ENCODE measurements at regions not wholly inside any gene's neighbourhood (a gene's known extent, or its start where the extent isn't known, plus 50 kb on each side); places are given as distances from the start of the nearest gene placed in this dataset.

DNA sequence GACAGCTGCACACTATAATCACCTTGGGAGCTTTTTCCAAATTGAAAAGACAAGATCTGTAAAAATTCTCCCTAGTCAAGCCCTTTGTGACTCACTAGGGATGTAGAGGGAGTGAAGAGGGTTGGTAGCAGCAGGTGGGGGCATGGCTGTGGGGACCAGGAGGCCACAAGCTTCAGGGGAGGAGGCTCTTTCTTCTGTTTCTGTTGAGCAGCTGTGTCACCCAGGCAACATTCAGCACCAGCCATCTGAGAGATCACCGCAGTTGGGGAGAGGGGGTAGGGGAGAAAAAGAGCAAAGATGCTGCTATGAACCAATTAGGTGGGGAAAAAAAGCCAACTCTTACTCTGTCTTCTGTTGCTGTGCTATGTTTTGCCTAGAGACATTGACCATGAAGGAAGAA, 352.3 kb upstream of the MEIS1 start:
- Mint-ChIP-seq H3K9me3 (peaks cover 0 to 24% (median 8%) of the 10 kb centered on the region in 7 donors), H3K4me3 (no peak overlapping the region), H3K27ac (no peak overlapping the region), H3K27me3 (peaks cover 0 to 18% (median 5%) of the 10 kb centered on the region in 3 donors), H3K36me3 (no peaks in the 10 kb centered on the region), H3K4me1 (no peaks in the 10 kb centered on the region)
- ATAC-seq (ENCODE audit: low read depth in 2 of 2), result no peak
- DNase-seq, result no peak

- Mint-ChIP-seq H3K36me3 (no peaks in the 10 kb centered on the region), H3K4me3 (no peak overlapping the region), H3K27me3 (peaks cover 0 to 7% (median 7%) of the 10 kb centered on the region in 3 donors), H3K9me3 (peaks cover 0 to 11% (median 0%) of the 10 kb centered on the region in 7 donors), H3K27ac (no peak overlapping the region), H3K4me1 (no peaks in the 10 kb centered on the region)
- ATAC-seq (ENCODE audit: low read depth in 2 of 2), result no peak
- DNase-seq, result no peak
Observed at GRCh38 chr2:66080127-66080526, 354.8 kb upstream of the MEIS1 start.

DNA sequence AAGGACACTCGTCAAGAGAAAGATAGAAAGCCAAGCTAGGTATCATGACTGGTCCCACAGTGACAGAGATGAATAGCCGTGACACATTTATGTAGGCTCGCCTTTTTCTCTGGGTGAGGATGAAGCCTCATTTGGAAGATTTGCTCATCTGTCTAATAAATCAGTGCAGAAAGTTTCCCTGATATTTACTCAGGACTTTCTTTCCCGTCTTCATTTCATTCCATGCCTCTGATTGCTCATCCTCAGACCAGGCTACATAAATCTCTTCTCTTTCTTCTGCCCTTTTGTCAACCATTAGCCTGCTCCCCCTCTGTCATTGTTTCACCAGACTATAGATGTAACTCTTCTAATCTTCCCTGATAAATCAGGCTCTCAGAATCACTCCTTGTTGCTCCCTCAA, 361.8 kb upstream of the MEIS1 start:
- ATAC-seq (ENCODE audit: low read depth in 2 of 2), result no peak
- Mint-ChIP-seq H3K4me1 (no peaks in the 10 kb centered on the region), H3K36me3 (no peaks in the 10 kb centered on the region), H3K27me3 (peaks cover 0 to 4% (median 0%) of the 10 kb centered on the region in 3 donors), H3K9me3 (peaks cover 0 to under 1% (median 0%) of the 10 kb centered on the region in 7 donors), H3K4me3 (no peak overlapping the region), H3K27ac (no peak overlapping the region)
- DNase-seq, result no peak

GRCh38 chr2:66070721-66071602, 364.0 kb upstream of the MEIS1 start:
- ATAC-seq (ENCODE audit: low read depth in 2 of 2) (no peak), DNase-seq (no peak)
- H3K4me1 Mint-ChIP-seq, result no peaks in the 10 kb centered on the region
- no peaks in the 10 kb centered on the region for H3K9me3 Mint-ChIP-seq
- H3K4me3 Mint-ChIP-seq, result no peak overlapping the region
- H3K36me3 Mint-ChIP-seq, result no peaks in the 10 kb centered on the region
- no peak overlapping the region for H3K27ac Mint-ChIP-seq
- H3K27me3 Mint-ChIP-seq, result peaks cover 0 to 8% (median 0%) of the 10 kb centered on the region in 3 donors

- no peak overlapping the region for H3K4me3 Mint-ChIP-seq
Observed at GRCh38 chr2:66069937-66070720, 364.8 kb upstream of the MEIS1 start.

DNA sequence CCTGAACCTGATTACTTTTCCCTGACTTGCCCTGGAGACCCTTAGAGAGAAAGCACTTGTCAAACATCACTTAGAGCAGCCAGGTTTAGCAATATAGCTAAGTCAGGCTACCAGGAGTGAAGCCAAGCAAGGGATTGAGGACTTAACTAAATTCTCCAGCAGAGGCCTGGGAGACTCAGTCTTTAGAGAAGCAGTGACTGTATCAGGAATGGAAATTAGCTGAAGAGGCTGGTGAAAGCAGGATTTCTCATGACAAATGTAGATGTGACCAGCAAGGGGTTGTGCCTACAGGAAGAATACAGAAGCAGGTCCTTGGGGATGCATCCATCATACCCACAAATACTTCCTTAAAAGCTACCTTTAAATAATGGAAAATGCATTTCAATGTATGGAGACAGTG, 368.9 kb upstream of the MEIS1 start:
- Mint-ChIP-seq H3K4me3 (no peak overlapping the region), H3K9me3 (no peaks in the 10 kb centered on the region), H3K27me3 (peaks cover 0 to 16% (median 5%) of the 10 kb centered on the region in 3 donors), H3K27ac (no peak overlapping the region), H3K4me1 (no peaks in the 10 kb centered on the region), H3K36me3 (no peaks in the 10 kb centered on the region)
- DNase-seq (no peak), ATAC-seq (ENCODE audit: low read depth in 2 of 2) (no peak)

More at GRCh38 chr2:66069937-66070720, 364.8 kb upstream of the MEIS1 start:
- ATAC-seq (ENCODE audit: low read depth in 2 of 2) (no peak), DNase-seq (no peak)
- Mint-ChIP-seq H3K27ac (no peak overlapping the region), H3K27me3 (peaks cover 0 to 6% (median 5%) of the 10 kb centered on the region in 3 donors), H3K9me3 (no peaks in the 10 kb centered on the region), H3K36me3 (no peaks in the 10 kb centered on the region), H3K4me1 (no peaks in the 10 kb centered on the region)

DNA sequence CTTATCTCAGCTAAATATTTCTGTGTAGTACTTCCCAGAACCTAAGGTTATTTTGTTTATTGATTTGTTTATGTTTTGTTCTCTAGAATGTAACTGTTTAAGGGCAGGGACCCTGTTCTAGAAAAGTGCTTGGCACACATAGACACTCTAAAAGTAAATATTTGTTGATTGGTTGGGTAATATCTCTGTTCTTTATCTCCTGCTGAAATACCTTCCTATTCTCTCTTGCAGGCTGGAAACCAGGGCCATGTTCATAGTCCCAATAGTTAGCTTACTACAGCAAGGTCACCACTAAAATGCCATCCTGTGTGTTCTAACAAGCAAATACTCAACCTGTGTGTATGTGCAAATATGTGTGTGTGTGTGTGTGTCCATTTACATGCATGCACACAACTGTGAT, 375.6 kb upstream of the MEIS1 start:
- H3K4me1 Mint-ChIP-seq, result no peaks in the 10 kb centered on the region
- no peak overlapping the region for H3K4me3 Mint-ChIP-seq
- peaks cover 10 to 18% (median 15%) of the 10 kb centered on the region in 3 donors for H3K27me3 Mint-ChIP-seq
- DNase-seq, result no peak
- no peak for ATAC-seq (ENCODE audit: low read depth in 2 of 2)
- H3K9me3 Mint-ChIP-seq, result peaks cover 0 to 4% (median under 1%) of the 10 kb centered on the region in 7 donors
- H3K27ac Mint-ChIP-seq, result no peak overlapping the region
- H3K36me3 Mint-ChIP-seq, result no peaks in the 10 kb centered on the region

- no peak overlapping the region for H3K4me3 Mint-ChIP-seq
- peaks cover 10 to 22% (median 16%) of the 10 kb centered on the region in 3 donors for H3K27me3 Mint-ChIP-seq
- DNase-seq (no peak), ATAC-seq (ENCODE audit: low read depth in 2 of 2) (no peak)
- no peak overlapping the region for H3K27ac Mint-ChIP-seq
- H3K36me3 Mint-ChIP-seq, result no peaks in the 10 kb centered on the region
- H3K9me3 Mint-ChIP-seq, result peaks cover 0 to 5% (median 2%) of the 10 kb centered on the region in 7 donors
- H3K4me1 Mint-ChIP-seq, result no peaks in the 10 kb centered on the region
Observed at GRCh38 chr2:66058675-66059074, 376.2 kb upstream of the MEIS1 start.

DNA sequence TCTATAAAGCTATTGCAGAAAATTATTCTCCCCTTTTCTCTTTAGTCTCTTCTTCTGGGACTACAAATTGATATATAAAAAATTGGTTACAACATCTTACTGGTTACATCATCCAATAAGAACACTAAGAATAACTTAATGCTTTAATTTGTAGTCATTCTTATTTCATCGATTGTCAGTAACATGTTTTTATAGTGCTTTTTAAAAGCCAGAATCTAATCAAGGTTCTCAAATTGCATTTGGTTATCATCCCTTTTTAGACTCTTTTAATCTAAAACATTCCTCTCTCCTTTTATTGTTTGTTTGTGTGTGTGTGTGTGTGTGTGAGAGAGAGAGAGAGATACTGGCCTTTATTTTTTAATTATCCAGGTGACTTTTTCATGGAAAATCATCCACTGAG, 377.1 kb upstream of the MEIS1 start:
- Mint-ChIP-seq H3K27ac (no peak overlapping the region), H3K27me3 (peaks cover 10 to 22% (median 13%) of the 10 kb centered on the region in 3 donors), H3K4me1 (no peaks in the 10 kb centered on the region), H3K4me3 (no peak overlapping the region), H3K36me3 (no peaks in the 10 kb centered on the region), H3K9me3 (peaks cover 0 to 5% (median 4%) of the 10 kb centered on the region in 7 donors)
- DNase-seq, result no peak
- ATAC-seq (ENCODE audit: low read depth in 2 of 2), result no peak

GRCh38 chr2:66050392-66050791, 384.5 kb upstream of the MEIS1 start:
- ATAC-seq (ENCODE audit: low read depth in 2 of 2), result no peak
- Mint-ChIP-seq H3K4me3 (no peak overlapping the region), H3K36me3 (no peaks in the 10 kb centered on the region), H3K27ac (no peak overlapping the region), H3K4me1 (no peaks in the 10 kb centered on the region), H3K27me3 (peaks cover 0 to 19% (median 7%) of the 10 kb centered on the region in 3 donors), H3K9me3 (peaks cover 0 to 5% (median 0%) of the 10 kb centered on the region in 7 donors)
- no peak for DNase-seq

DNA sequence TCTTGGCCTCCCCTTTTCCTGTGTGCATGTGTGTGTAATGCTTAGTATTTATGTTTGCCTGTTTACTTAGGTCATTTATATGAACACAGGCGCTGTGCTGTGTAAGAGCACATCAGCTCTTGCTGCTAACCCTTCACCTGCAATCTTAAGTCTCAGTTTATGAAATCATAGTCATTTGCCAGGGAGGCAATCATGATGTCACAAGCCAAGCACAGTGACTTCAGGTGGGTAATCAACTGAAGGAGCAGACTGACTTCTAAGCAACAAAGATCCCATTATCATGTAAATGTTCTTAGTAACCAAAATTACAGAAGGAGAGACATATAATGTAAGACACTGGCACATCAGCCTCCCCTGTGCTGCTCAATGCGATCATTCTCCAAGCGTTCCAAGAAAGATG, 386.3 kb upstream of the MEIS1 start:
- Mint-ChIP-seq H3K27ac (no peak overlapping the region), H3K36me3 (no peaks in the 10 kb centered on the region), H3K4me1 (no peaks in the 10 kb centered on the region), H3K4me3 (no peak overlapping the region), H3K9me3 (peaks cover 0 to 2% (median 0%) of the 10 kb centered on the region in 7 donors), H3K27me3 (peaks cover 0 to 12% (median 0%) of the 10 kb centered on the region in 3 donors)
- DNase-seq (no peak), ATAC-seq (ENCODE audit: low read depth in 2 of 2) (no peak)

- ATAC-seq (ENCODE audit: low read depth in 2 of 2) (no peak), DNase-seq (no peak)
- Mint-ChIP-seq H3K4me3 (no peak overlapping the region), H3K27me3 (peaks cover 0 to 10% (median 6%) of the 10 kb centered on the region in 3 donors), H3K4me1 (no peaks in the 10 kb centered on the region), H3K27ac (no peak overlapping the region), H3K9me3 (peaks cover 0 to 2% (median 0%) of the 10 kb centered on the region in 7 donors), H3K36me3 (no peaks in the 10 kb centered on the region)
Observed at GRCh38 chr2:66041902-66042657, 392.8 kb upstream of the MEIS1 start.

GRCh38 chr2:66036948-66037347, 398.0 kb upstream of the MEIS1 start:
- DNase-seq (no peak), ATAC-seq (ENCODE audit: low read depth in 2 of 2) (no peak)
- H3K4me3 Mint-ChIP-seq, result no peak overlapping the region
- H3K9me3 Mint-ChIP-seq, result peaks cover 0 to 2% (median 0%) of the 10 kb centered on the region in 7 donors
- H3K36me3 Mint-ChIP-seq, result no peaks in the 10 kb centered on the region
- H3K4me1 Mint-ChIP-seq, result no peaks in the 10 kb centered on the region
- peaks cover 0 to 10% (median 6%) of the 10 kb centered on the region in 3 donors for H3K27me3 Mint-ChIP-seq
- H3K27ac Mint-ChIP-seq, result no peak overlapping the region

Measured in naive B cell (primary cell).